ENCODE measurements at regions not wholly inside any gene's neighbourhood (a gene's known extent, or its start where the extent isn't known, plus 50 kb on each side); places are given as distances from the start of the nearest gene placed in this dataset.

GRCh38 chr4:149296503-149296902, 519.1 kb downstream of the IQCM start:
- H3K36me3 ChIP-seq (ENCODE audit: control insufficient read depth, insufficient read depth, low read length): no peaks in the 10 kb centered on the region
- no peaks in the 10 kb centered on the region for H3K27me3 ChIP-seq (replicated peaks; ENCODE audit: control insufficient read depth, insufficient read depth, low read length)
- DNase-seq (ENCODE audit: extremely low read depth, insufficient read length): no peak
- TF ChIP-seq, protein P1, sequence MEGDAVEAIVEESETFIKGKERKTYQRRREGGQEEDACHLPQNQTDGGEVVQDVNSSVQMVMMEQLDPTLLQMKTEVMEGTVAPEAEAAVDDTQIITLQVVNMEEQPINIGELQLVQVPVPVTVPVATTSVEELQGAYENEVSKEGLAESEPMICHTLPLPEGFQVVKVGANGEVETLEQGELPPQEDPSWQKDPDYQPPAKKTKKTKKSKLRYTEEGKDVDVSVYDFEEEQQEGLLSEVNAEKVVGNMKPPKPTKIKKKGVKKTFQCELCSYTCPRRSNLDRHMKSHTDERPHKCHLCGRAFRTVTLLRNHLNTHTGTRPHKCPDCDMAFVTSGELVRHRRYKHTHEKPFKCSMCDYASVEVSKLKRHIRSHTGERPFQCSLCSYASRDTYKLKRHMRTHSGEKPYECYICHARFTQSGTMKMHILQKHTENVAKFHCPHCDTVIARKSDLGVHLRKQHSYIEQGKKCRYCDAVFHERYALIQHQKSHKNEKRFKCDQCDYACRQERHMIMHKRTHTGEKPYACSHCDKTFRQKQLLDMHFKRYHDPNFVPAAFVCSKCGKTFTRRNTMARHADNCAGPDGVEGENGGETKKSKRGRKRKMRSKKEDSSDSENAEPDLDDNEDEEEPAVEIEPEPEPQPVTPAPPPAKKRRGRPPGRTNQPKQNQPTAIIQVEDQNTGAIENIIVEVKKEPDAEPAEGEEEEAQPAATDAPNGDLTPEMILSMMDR (IDR thresholded peaks at IDR 0.05; ENCODE audit: insufficient read depth, low read length, poor library complexity, severe bottlenecking): no peak
- no peak overlapping the region for H3K4me3 ChIP-seq (replicated peaks; ENCODE audit: low read depth, low read length)

DNA sequence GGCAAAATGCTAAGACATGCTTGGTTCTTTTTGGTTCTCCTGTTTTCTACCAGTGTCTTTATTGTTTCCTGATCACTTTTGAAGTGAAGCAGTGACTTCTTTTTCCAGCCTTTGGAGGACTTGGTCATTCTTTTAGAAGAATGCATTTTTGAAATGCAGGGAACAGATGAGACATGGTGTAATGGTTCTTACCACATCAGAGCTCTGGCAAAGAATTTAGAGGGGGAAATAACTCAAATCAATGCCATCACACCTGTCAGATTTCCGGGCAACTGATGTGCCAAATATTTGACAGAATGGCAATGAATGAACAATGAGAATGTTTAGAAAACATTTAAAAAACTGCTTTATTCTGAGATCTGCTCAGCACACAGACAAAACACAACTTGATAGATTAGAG, 519.6 kb downstream of the IQCM start:
- Histone ChIP-seq H3K27me3 (replicated peaks; ENCODE audit: control insufficient read depth, insufficient read depth, low read length) (no peaks in the 10 kb centered on the region), H3K36me3 (ENCODE audit: control insufficient read depth, insufficient read depth, low read length) (no peaks in the 10 kb centered on the region), H3K4me3 (replicated peaks; ENCODE audit: low read depth, low read length) (no peak overlapping the region)
- TF ChIP-seq, protein P1 (IDR thresholded peaks at IDR 0.05; ENCODE audit: insufficient read depth, low read length, poor library complexity, severe bottlenecking): no peak
- no peak for DNase-seq (ENCODE audit: extremely low read depth, insufficient read length)

DNA sequence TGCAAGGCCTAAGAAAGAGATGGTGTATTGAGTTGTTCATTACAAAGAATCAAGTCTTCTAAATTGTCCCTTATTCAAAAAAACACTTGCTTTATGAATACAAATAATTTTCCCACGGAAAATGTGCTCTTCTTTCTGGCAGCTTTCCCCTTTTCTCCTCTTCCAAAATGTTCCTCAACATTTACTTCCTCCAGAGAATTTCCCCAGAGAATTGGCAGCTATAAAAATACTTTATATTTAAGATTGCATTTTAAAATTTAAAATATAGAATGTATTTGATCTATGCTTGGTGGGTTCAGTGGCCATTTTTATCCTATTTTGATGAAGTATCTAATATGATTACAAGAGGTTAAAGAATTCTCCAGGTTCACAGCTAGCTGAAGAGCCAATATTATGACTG, 521.0 kb downstream of the IQCM start:
- no peaks in the 10 kb centered on the region for H3K27me3 ChIP-seq (replicated peaks; ENCODE audit: control insufficient read depth, insufficient read depth, low read length)
- DNase-seq (ENCODE audit: extremely low read depth, insufficient read length): no peak
- H3K4me3 ChIP-seq (replicated peaks; ENCODE audit: low read depth, low read length): no peak overlapping the region
- H3K36me3 ChIP-seq (ENCODE audit: control insufficient read depth, insufficient read depth, low read length): no peaks in the 10 kb centered on the region
- TF ChIP-seq, protein P1 (IDR thresholded peaks at IDR 0.05; ENCODE audit: insufficient read depth, low read length, poor library complexity, severe bottlenecking): no peak

DNA sequence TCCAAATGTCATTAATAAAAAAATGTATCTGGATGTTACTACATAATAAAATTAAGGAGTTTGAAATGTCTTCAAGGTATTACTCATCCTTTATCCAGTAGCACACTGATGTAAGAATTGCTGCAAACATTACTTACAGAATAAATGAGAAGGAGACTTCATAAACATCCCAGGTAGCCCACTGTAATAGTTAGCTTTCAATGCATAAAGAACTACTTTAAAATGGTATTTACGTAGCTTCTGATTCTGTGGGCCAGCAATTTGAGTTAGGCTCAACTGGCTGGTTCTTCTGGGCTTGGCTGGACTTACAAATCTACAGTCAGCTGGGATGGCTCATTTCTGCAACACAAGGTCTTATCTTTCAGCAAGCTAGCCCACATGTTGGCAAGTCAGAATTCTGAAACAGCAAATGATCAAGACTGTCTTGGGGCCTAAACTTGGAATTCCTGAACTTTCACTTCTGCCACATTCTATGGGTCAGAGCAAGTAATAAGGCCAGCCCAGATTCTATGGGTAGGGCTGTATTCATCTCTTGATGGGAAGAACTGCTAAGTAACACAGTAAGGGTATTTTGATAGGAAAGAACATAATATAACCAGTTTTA, 522.5 kb downstream of the IQCM start:
- no peak for DNase-seq (ENCODE audit: extremely low read depth, insufficient read length)
- Histone ChIP-seq H3K27me3 (replicated peaks; ENCODE audit: control insufficient read depth, insufficient read depth, low read length) (no peaks in the 10 kb centered on the region), H3K36me3 (ENCODE audit: control insufficient read depth, insufficient read depth, low read length) (no peaks in the 10 kb centered on the region), H3K4me3 (replicated peaks; ENCODE audit: low read depth, low read length) (no peak overlapping the region)
- TF ChIP-seq, protein P1 (IDR thresholded peaks at IDR 0.05; ENCODE audit: insufficient read depth, low read length, poor library complexity, severe bottlenecking): no peak

DNA sequence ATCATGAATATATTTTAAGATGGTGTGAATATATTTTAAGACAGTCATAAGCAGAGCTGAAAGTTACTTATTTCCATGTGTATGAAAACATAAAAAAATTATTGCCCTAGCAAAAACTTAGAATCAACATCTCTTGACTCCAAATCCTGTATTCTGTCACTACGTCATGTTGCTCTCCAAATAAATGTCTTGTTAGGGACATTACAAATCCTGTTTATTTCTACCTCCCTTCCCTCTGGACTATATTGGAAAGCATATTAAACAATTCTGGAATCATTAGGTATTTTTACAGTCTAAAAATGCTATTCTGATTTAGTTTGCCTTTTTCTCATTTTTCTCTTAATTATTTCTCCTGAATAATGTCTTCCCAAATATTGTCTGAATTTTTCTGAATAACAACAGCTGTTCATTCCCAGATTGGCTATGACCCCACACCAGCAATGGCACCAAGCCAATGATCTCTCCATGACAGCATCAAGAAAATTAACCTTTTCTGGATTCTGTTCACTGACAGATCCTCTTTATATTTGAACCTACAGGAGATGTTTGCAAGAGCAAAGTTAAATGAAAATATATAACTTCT, 523.1 kb downstream of the IQCM start:
- Histone ChIP-seq H3K27me3 (replicated peaks; ENCODE audit: control insufficient read depth, insufficient read depth, low read length) (no peaks in the 10 kb centered on the region), H3K36me3 (ENCODE audit: control insufficient read depth, insufficient read depth, low read length) (no peaks in the 10 kb centered on the region), H3K4me3 (replicated peaks; ENCODE audit: low read depth, low read length) (no peak overlapping the region)
- TF ChIP-seq, protein P1 (IDR thresholded peaks at IDR 0.05; ENCODE audit: insufficient read depth, low read length, poor library complexity, severe bottlenecking): no peak
- DNase-seq (ENCODE audit: extremely low read depth, insufficient read length): no peak
